SK-MEL-5 (cell line): ENCODE measurements at regions not wholly inside any gene's neighbourhood (a gene's known extent, or its start where the extent isn't known, plus 50 kb on each side); places are given as distances from the start of the nearest gene placed in this dataset.

Experiments
- DNase-seq: peaks from one replicate; pipeline ENCODE4 v3.0.0-alpha.2; 2016; ENCODE audit warnings: low read depth, low spot score
- in situ Hi-C: cut with HindIII; loops from 2 replicates; pipeline ENCODE4 v1.10.0; 2016; ENCODE audit warnings: low sequenced_read_pairs, high pct_unique_total_duplicates, low pct_unique_long_range_greater_than_20kb

DNA sequence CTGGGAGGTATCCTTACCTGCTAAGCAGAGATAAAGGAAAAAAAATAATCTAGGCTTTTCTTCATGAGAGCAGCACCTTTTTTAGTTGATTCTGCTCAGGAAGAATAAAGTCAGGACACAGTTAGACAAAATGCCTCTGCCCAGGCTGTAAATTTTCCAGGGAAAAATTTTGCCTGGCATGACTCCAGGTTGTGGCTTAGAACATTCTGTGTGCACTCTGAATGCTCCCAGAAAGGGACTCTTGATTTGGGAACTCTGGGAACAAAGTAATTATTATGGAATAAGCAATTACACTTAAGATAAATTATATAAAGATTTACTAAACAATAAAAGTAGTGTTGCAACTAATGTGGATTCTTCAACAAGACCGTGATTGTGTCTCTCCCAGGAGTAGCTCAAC is 826.2 kb upstream of the TENM3 start:
- peak; percentile 44 for DNase-seq
- in situ Hi-C loops, result no loop called here

DNA sequence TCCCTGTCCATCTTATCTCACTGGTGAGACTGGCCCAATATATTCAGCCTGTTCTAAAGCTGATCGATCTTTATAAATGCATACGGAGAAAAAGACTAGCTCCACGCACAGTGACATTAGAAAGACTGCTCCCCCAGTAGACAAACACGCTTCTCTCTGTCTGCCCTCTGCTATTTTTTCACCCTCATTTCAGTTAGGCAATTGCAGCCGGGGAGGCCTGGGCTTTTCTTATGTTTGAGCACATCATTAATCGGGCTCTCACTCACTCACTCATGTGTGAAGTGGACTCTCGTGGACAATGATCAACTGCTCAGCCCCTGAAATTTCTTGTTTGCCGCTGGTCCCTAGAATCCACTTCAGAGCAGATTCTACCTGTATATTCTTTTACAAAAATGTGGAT is 824.7 kb upstream of the TENM3 start:
- in situ Hi-C loops, result no loop called here
- no peak for DNase-seq

DNA sequence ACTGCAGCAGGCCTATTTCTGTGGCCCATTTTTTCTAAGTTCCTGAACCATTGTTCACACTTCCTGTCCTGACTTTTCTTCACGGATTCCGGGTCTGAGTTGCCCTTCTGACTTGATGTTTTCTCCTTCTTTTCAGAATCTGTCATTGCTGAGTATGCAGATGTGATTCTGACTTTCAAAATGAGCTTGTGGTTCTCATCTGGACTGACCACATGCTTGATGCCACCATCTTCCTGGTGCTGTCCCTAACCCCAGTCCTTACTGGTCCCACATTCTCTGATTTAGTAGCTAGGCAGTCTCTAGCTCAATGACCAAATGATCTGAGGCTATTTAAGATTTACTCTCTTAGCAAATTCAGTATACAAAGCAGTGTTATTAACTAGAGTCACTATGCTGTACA is 822.3 kb upstream of the TENM3 start:
- DNase-seq, result no peak
- in situ Hi-C loops, result no loop called here

DNA sequence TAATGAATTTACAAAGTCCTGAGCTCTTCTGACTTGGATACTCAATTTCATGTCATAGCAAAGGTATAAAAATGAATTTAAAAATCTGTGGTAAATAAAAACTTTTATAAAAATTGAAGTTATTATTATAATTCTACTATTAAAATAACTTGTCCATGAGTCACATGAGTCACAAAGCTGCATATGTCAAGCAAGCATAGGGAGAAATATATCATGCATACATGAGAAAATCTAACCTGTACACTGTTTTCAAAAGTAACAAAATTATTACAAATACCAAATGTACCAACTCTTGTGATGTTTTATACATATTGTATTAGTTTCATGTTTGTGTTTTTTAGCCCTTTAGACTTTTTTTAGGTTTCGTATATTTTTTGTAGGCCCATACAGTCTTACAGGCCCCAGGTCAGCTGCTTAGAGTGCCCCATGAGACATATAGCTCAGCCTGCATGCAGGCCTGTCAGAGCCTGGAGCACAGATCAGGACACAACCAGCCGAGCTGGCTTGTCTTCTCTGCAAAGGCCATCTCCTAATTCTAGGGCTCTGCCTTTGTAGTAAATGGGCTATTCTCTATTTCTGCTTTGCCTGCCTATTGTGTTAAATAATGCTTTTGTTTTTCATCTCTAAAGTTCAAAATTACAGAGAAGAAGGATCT is 818.7 kb upstream of the TENM3 start:
- no peak for DNase-seq
- in situ Hi-C loops, result no loop called here

DNA sequence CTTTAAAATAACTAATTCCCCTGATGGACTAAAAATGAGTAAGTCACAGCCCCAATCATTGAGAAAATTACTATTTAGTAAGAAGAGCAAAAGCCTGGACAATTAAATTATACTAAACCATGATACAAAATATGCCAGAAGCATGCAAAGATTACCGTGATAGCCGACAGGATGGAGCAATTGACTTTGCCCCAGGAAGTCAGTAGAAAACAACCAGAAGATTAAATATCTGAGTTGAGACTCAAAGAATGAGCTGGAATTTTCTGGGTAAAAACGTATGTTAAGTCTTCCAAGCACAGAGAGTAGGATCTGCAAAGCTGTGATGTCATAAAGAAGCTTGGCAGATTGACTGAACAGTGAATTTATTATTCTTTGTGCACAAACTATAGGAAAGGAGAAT is 816.1 kb upstream of the TENM3 start:
- DNase-seq, result peak; percentile 32
- in situ Hi-C loops, result no loop called here

DNA sequence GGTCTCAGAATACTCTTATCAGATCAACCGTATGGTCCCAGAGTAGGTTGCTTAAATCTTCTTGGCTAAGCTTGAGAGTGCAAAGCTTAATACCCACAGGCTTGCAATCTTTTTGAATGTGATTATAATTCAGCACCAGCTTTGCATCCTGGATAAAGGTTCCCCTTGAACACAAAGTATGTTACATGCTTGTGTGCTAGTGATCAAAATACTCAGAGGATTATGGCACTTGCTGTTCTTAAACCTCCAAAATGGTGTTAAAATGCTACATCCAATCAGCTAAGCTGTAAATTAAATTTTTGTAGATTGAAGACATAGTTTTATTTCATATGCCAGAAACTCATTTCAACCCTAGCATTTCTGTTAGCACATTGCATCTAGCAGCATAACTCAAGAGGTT is 812.2 kb upstream of the TENM3 start:
- in situ Hi-C loops, result no loop called here
- DNase-seq, result no peak

DNA sequence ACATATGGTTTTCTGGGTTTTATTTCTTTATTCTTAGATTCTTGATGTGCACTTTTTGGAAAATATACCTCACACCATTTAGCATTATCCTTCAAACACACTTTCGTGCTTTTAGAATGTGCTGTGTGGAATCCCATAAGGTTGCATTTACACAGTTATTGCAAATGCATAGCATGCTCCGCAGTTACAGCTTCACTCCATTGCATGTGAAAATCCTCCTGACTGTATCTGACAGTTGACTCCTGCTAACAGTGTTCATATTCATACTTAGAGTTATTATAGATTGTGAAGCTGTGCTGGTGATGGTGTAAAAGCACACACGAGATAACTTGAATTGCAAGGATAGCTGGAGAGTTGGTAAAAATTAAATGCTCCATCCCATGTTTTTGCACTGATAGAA is 811.5 kb upstream of the TENM3 start:
- in situ Hi-C loops, result no loop called here
- DNase-seq, result no peak

DNA sequence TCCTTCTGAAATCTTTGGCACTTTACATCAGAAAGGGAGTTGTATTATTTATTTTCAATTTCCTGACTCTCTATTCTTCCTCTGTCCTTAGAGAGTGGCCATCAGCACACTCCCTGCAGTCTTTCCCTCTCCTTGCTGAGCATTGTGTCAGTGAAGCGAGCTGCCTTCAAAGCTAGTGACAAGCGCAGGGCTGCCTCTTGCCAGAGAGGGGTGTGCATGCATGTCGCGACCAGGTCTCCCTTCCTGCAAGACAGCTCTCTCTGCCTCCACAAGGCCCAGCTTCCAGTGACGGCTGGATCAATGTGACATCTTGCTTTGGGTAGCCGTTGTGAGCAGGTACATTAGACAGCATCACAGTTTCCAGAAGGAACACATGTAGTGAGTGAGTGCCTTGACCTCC is 810.9 kb upstream of the TENM3 start:
- in situ Hi-C loops, result no loop called here
- DNase-seq, result no peak

DNA sequence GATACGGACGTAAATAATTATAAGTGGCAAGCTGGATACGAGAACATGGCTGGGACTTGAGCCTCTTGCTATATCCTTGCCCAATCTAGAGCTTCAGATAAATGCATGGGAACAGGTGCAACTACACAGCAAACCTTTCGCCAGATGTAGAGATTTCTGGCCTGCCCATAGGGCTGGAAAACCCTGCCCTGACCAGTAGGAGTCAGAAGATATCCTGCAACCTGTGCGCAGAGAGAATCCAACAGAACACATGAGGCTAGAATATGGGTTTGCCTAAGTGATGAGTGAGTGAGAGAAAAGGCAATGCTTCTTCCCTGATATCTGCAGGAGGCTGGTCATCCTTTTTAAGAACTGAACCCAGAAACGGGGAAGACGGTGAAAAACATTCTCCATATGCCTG is 805.3 kb upstream of the TENM3 start:
- in situ Hi-C loops, result no loop called here

DNA sequence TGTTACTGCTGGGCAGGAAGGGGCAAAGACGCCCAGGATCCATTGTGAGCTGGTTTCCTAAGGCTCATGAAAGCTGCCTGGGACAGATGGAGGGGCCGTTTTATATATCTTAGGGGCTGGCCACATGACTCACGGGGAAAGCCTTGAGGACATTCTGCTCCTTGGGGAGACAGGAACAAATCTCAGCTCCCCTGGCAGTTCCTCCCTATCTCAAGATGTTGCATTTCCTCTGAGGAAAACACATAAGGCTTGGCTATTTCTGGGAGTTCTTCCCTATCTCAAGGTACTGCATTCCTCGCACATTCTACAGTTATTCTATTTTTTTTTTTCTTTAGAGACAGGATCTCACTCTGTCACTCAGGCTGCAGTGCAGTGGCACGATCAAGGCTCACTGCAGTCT is 804.6 kb upstream of the TENM3 start:
- in situ Hi-C loops, result no loop called here
- DNase-seq, result no peak

More for the DNA sequence above, 805.3 kb upstream of the TENM3 start:
- peak; percentile 26 for DNase-seq

DNA sequence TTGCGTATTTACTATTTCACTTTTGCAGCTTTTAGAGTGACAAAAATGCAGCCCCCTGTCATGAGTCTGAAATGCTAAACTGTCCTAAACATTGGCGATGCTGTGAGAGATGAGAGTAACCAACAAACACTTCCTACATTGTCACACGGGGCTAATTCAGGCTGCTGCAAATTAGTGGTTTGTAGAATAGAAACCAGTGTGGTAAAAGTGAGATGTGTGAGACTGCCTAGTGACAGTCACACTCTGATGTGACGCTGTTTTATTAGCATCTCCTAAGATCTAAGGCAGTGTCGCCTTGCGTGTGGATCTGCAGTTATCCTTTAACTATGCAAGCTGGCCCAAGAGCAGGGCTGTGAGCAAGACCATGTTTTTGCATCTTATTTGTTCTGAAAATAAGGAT is 800.2 kb upstream of the TENM3 start:
- DNase-seq, result no peak
- in situ Hi-C loops, result no loop called here

DNA sequence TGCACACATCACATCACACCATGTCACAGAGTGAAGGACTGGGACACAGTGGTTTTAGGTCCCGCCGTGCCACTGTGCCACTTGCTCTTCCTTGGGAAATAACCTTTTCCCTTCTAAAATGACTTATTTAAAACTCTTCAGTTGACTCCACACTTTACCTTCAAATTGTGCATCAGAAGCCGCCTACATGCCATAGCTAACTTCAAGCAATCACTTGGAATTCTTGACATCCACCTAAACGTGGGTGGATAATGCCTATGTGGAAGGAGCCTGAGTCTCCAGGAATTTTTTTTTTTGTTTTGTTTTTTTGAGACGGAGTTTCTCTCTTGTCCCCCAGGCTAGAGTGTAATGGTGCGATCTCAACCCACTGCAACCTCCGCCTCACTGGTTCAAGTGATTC is 777.4 kb upstream of the TENM3 start:
- in situ Hi-C loops, result no loop called here
- DNase-seq, result no peak

DNA sequence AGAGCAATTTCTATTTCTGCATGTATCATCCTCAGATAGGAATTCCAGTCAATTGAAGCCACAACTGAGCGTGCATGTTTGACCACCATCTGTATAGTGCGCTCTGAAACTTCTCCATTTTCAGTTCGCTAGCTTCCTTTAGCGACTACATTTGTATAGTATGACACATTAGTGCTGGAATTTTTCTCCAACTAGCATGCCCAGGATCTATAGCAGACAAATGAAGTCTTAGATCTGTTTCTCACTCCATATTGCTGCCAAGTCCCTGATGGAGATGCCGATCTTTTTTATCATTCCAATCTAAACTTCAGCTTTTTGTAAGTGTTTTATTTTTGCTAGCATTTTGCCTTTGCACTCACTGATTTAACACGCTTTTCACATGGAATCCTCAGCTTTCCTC is 774.8 kb upstream of the TENM3 start:
- in situ Hi-C loops, result no loop called here
- DNase-seq, result no peak

DNA sequence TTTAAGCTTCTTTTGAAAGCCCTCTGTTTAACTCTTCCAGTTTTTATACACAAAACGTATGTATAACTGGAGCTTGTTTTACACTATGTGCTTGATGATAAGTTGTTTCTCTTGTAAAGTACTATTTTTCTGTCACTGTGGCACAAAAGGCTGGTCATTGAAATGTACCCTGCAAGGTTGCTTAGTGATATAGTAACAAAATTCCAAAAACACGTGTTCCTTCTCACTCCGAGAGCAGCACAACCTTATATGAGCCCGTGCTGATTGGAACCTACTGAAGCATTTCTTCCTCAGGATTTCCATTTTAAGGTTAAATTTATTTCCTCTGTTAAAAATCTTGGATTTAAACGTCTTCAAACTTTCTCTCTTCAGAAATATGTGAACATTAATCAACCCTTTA is 772.9 kb upstream of the TENM3 start:
- in situ Hi-C loops, result no loop called here

DNA sequence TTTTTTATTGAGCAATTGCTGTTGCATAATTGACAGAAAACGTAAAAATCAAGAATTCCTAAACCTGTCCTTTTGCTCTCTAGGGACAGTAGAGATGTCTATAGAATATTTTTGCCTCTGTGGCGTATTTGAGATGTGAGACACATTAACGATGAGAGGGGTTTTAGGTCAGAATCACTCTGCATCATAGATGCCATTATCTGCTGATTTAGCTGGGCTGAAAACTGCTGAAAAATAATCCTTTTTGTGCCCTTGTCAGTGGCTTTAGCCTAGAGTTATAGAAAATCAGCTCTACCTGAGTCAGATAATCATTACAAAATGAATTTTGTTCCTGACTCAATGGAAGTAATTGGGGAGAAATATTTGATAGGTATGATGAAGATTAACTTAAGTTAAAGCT is 767.8 kb upstream of the TENM3 start:
- DNase-seq, result no peak
- in situ Hi-C loops, result no loop called here

More for the DNA sequence above, 772.9 kb upstream of the TENM3 start:
- no peak for DNase-seq

DNA sequence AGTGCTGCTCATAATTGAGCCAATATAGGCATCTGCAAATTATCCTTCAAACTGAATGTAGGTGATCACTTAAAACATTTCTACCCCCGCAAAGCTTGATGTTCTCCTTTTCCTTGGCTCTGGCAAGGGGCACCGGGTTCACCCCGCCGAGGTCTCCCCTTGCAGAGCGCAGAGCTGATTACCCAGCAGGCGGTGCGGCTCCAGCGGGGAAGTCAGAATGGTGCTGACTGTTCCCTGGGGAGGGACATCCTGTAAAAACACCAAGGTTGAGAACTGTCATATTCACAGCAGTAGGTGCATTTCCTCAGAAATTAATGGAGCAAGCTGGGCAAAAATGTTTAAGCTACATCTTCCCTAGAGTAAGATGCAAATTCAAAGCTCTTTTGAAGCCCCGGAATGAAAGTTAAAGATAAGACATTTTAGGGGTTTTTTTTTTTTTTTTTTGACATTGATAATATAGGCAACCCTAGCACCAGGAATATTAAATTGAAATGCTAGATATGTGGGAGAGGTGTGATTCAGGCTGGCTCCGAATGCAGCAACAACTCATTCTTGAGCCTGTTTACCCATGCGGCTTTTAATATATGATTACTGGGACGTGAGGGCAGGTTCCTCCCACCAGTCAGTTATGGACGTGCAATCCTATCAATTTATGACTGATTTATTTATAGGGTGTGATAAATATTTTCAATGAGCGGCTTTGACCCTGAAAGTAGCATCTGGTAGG is 767.3 kb upstream of the TENM3 start:
- DNase-seq, result no peak

DNA sequence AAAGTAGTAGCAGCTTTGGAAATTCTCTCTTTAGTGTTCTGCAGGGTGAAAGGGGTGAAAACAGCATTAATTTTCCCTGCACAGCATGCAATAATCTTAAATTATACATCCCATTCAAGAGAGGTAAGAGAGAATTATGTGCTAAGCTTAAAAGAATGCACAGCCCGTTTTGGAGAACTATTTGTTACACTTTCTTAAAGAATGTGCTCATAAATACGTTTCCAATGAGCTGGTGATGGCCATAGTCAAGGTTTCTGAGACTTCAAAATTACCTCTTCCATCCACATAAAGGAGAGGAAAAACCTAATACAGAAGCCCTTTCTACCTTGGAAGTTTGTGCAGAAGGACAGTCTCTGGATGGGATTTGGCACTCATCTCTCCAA is 766.7 kb upstream of the TENM3 start:
- no peak for DNase-seq
- in situ Hi-C loops, result no loop called here

More for the DNA sequence above, 767.3 kb upstream of the TENM3 start:
- in situ Hi-C loops, result no loop called here

DNA sequence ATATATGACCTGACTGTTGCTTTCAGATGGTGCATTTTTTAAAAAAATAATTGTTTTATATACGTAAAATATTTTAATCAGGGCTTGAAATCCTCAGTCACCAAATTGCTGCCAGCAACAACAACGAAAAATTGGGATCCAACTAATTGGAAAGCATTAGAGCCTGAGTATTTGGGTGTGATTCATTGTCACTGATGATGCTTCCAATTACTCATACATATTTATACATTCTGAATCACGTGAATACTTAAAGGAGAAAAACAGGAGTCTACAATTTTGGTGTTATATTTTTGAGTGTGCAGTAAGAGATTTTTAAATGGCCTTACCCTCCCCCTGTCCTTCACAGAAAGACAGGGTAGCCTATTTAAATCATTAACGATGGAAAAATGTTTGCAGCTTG is 765.6 kb upstream of the TENM3 start:
- in situ Hi-C loops, result no loop called here
- no peak for DNase-seq

DNA sequence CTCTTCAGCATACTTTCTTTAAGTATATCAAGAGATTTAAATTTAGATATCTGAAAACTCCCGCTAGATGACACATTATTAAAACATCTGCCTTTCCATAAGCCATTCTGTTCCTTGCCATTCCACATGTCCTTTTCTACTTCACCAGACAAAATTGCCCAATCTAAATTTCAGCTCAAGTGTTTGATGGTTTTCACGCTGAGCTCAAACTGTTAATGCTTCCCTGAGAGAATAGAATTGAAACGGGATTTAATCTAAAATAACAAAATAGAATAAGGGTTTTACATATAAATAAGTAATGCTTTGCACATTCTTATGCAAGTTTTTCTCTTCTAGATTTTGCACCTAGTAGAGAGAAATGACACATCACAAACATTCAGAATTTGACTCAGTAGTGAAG is 764.5 kb upstream of the TENM3 start:
- no peak for DNase-seq

More for the DNA sequence above, 764.5 kb upstream of the TENM3 start:
- in situ Hi-C loops, result no loop called here
